Body of pancreas (tissue), 4 donors: ENCODE measurements at regions not wholly inside any gene's neighbourhood (a gene's known extent, or its start where the extent isn't known, plus 50 kb on each side); places are given as distances from the start of the nearest gene placed in this dataset.

Experiments used
- CTCF ChIP-seq, 7 experiments: fragments of 450-650 bp in 4 of 7; fragments of 200-600 bp in 3 of 7; sonication (generic) in 3 of 7; IDR thresholded peaks; one replicate each; pipeline ENCODE4 v1.5.1; 2016 to 2019; ENCODE audit warnings: antibody characterized with exemption in 7 of 7
- POLR2A ChIP-seq, 3 donors: fragments of 450-650 bp; IDR thresholded peaks; one replicate each; pipeline ENCODE4 v1.6.1; 2016; ENCODE audit warnings: antibody characterized with exemption in 3 of 3, mild to moderate bottlenecking in 2 of 3

- TF ChIP-seq POLR2A (IDR thresholded peaks at IDR 0.05), result no peak
- TF ChIP-seq CTCF (IDR thresholded peaks at IDR 0.05), result no peak
Measured at GRCh38 chr2:156099382-156099781, 233.1 kb downstream of the NR4A2 start.
